Stomach (tissue), 8 donors: ENCODE measurements at regions not wholly inside any gene's neighbourhood (a gene's known extent, or its start where the extent isn't known, plus 50 kb on each side); places are given as distances from the start of the nearest gene placed in this dataset.

ENCODE experiments used
- DNase-seq, 2 donors: peaks; one replicate each; pipeline versions ENCODE4 v3.0.0 to v3.0.0-alpha.2; 2013 to 2019
- H3K27ac ChIP-seq, 5 donors: fragments of 200-600 bp in 4 of 5; sonication (generic) in 4 of 5; one replicate each; pipeline ENCODE4 v1.5.1; 2013 to 2019; ENCODE audit warnings: mild to moderate bottlenecking in 1 of 5, moderate library complexity in 1 of 5
- H3K27me3 ChIP-seq, 3 donors: fragments of 200-600 bp; sonication (generic); one replicate each; pipeline ENCODE4 v1.5.1; 2017 to 2019; ENCODE audit warnings: mixed run types in 1 of 3
- H3K36me3 ChIP-seq, 4 donors: fragments of 200-600 bp; sonication (generic); 1 replicate in 3 of 4; 2 replicates in 1 of 4; pipeline ENCODE4 v1.5.1; 2016 to 2019
- H3K4me1 ChIP-seq, 4 donors: fragments of 200-600 bp; sonication (generic); one replicate each; pipeline ENCODE4 v1.5.1; 2016 to 2019
- H3K4me3 ChIP-seq, 4 donors: fragments of 200-600 bp; sonication (generic) in 3 of 4; one replicate each; pipeline ENCODE4 v1.5.1; 2016 to 2019; ENCODE audit warnings: mild to moderate bottlenecking in 1 of 4
- H3K9me3 ChIP-seq, 4 donors: fragments of 200-600 bp; sonication (generic); one replicate each; pipeline ENCODE4 v1.5.1; 2016 to 2019
- CTCF ChIP-seq, 7 experiments: fragments of 450-650 bp in 4 of 7; fragments of 200-600 bp in 3 of 7; sonication (generic) in 3 of 7; IDR thresholded peaks; one replicate each; pipeline ENCODE4 v1.5.1; 2016 to 2019; ENCODE audit warnings: antibody characterized with exemption in 7 of 7, control low read depth in 2 of 7, mild to moderate bottlenecking in 1 of 7
- EP300 ChIP-seq: sonication (generic); formaldehyde crosslinking; IDR thresholded peaks from one replicate; pipeline ENCODE4 v1.6.1; 2017; ENCODE audit warnings: antibody characterized with exemption
- POLR2A ChIP-seq, 4 donors: fragments of 450-650 bp; IDR thresholded peaks; one replicate each; pipeline ENCODE4 v1.6.1; 2016; ENCODE audit warnings: antibody characterized with exemption in 4 of 4, control low read depth in 2 of 4, mild to moderate bottlenecking in 1 of 4, moderate library complexity in 1 of 4
- POLR2AphosphoS5 ChIP-seq, 3 donors: sonication (generic); formaldehyde crosslinking; IDR thresholded peaks; one replicate each; pipeline ENCODE4 v1.6.1; 2016; ENCODE audit warnings: antibody characterized with exemption in 3 of 3
- WGBS, 5 donors: extraction: QIAGEN DNeasy Blood & Tissue Kit in 3 of 5; methylation state at CpG; one replicate each; pipeline versions ENCODE4 v1.1.5 to v1.1.7; 2013 to 2018; 5-methylcytosine and 5-hydroxymethylcytosine counted together
- intact Hi-C: fragments of 100-400 bp; cut with DNase I; formaldehyde crosslinking; loops from one replicate; pipeline ENCODE4 v1.15.1; 2023; ENCODE audit warnings: low total_unique reads
- donor health status: healthy with polysubstance abuse.
- donor health status: Bipolar disorder and iron deficiency.
- donor health status: healthy.

DNA sequence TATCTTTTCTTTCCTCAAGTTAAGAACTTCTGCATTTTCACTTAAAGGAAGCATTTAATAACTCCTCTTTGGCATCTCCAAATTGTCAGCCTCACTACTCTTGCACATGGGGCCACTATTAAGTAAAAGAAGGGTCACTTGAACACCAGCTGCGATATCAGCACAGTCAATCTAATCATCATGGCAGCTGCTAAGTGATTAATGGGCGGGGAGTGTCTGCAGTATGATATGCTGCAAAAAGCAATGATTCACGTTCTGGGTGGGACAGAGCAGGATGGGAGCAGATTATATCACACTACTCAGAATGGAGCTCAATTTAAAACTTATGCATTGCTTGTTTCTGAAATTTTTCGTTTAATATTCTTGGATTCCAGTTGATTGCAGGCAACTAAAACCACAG, 447.4 kb upstream of the PFKP start:
- H3K36me3 ChIP-seq, result no peaks in the 10 kb centered on the region
- H3K4me1 ChIP-seq, result no peaks in the 10 kb centered on the region
- no peak overlapping the region for H3K27ac ChIP-seq
- no peak for TF ChIP-seq POLR2AphosphoS5 (IDR thresholded peaks at IDR 0.05)
- no peaks in the 10 kb centered on the region for H3K9me3 ChIP-seq
- no peak for DNase-seq
- peaks cover 0 to 10% (median 0%) of the 10 kb centered on the region in 3 donors for H3K27me3 ChIP-seq
- H3K4me3 ChIP-seq, result no peak overlapping the region
- 48 to 60% (median 53%) methylated on average over 4 of the region's 4 CpGs for WGBS, 5 donors
- intact Hi-C loops, result no loop called here

- Histone ChIP-seq H3K9me3 (peaks cover 0 to 3% (median 0%) of the 10 kb centered on the region in 4 donors), H3K27ac (no peak overlapping the region), H3K4me3 (no peak overlapping the region), H3K36me3 (no peaks in the 10 kb centered on the region), H3K27me3 (peaks cover 0 to 10% (median 0%) of the 10 kb centered on the region in 3 donors), H3K4me1 (no peaks in the 10 kb centered on the region)
- intact Hi-C loops, result no loop called here
- DNase-seq, result peak in 1 of 2 donors; percentile 52
- no peak for TF ChIP-seq EP300
- TF ChIP-seq POLR2A (IDR thresholded peaks at IDR 0.05), result no peak
- no peak for TF ChIP-seq POLR2AphosphoS5 (IDR thresholded peaks at IDR 0.05)
- no peak for TF ChIP-seq CTCF (IDR thresholded peaks at IDR 0.05)
- 45 to 56% (median 48%) methylated on average over 4 of the region's 4 CpGs for WGBS, 5 donors
These were observed 447.9 kb upstream of the PFKP start for GRCh38 chr10:2619472-2619871.

- Histone ChIP-seq H3K36me3 (no peaks in the 10 kb centered on the region), H3K4me3 (no peak overlapping the region), H3K27me3 (peaks cover 0 to 8% (median 0%) of the 10 kb centered on the region in 3 donors), H3K27ac (no peak overlapping the region), H3K4me1 (no peaks in the 10 kb centered on the region), H3K9me3 (peaks cover 0 to 4% (median 0%) of the 10 kb centered on the region in 4 donors)
- no peak for TF ChIP-seq POLR2A (IDR thresholded peaks at IDR 0.05)
- TF ChIP-seq POLR2AphosphoS5 (IDR thresholded peaks at IDR 0.05), result no peak
- no peak for TF ChIP-seq EP300
- TF ChIP-seq CTCF (IDR thresholded peaks at IDR 0.05), result no peak
- DNase-seq, result no peak
- WGBS, 5 donors, result 81 to 91% (median 83%) methylated on average over 5 of the region's 5 CpGs
- intact Hi-C loops, result no loop called here
These were observed 448.7 kb upstream of the PFKP start for GRCh38 chr10:2618690-2619089.

DNA sequence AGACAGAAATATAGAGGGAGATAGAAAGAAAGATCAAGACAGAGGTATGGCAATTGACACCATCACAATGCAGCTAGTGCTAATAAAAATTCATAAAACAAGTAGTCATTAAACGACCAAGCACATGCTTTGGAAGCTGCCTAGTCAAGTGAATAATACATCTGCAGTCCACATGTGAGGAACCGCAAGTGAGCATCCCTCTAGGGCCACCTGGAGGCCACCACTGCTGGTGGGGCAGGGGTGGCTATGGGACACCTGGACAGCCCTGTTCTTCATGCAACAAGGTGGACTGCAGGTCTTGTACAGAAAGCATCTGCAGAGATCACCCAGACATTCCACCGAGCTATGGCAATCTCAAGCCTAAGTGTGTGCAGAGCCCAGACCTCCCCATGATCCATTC, 451.1 kb upstream of the PFKP start:
- Histone ChIP-seq H3K27ac (no peak overlapping the region), H3K4me3 (no peak overlapping the region), H3K27me3 (no peaks in the 10 kb centered on the region), H3K36me3 (no peaks in the 10 kb centered on the region), H3K4me1 (no peaks in the 10 kb centered on the region), H3K9me3 (peaks cover 0 to 4% (median 0%) of the 10 kb centered on the region in 4 donors)
- DNase-seq, result no peak
- intact Hi-C loops, result no loop called here
- TF ChIP-seq POLR2A (IDR thresholded peaks at IDR 0.05) (no peak), CTCF (IDR thresholded peaks at IDR 0.05) (no peak), EP300 (no peak), POLR2AphosphoS5 (IDR thresholded peaks at IDR 0.05) (no peak)
- 63 to 80% (median 69%) methylated on average over 3 of the region's 3 CpGs for WGBS, 5 donors

GRCh38 chr10:2611603-2612002, 455.7 kb upstream of the PFKP start:
- DNase-seq, result no peak
- TF ChIP-seq EP300 (no peak), POLR2A (IDR thresholded peaks at IDR 0.05) (no peak), POLR2AphosphoS5 (IDR thresholded peaks at IDR 0.05) (no peak), CTCF (IDR thresholded peaks at IDR 0.05) (no peak)
- peaks cover 0 to 4% (median 0%) of the 10 kb centered on the region in 4 donors for H3K9me3 ChIP-seq
- no peak overlapping the region for H3K4me3 ChIP-seq
- no peaks in the 10 kb centered on the region for H3K36me3 ChIP-seq
- H3K27me3 ChIP-seq, result no peaks in the 10 kb centered on the region
- H3K27ac ChIP-seq, result no peak overlapping the region
- no peaks in the 10 kb centered on the region for H3K4me1 ChIP-seq
- intact Hi-C loops, result no loop called here
- WGBS, 5 donors, result 66 to 85% (median 80%) methylated on average over 4 of the region's 4 CpGs
